HG03575 (cell line): ENCODE measurements at regions not wholly inside any gene's neighbourhood (a gene's known extent, or its start where the extent isn't known, plus 50 kb on each side); places are given as distances from the start of the nearest gene placed in this dataset.

ENCODE experiments used
- ATAC-seq: cut with Tn5 transposase; IDR thresholded peaks from one replicate; pipeline ENCODE4 v1.9.1; 2021; ENCODE audit not compliant: unreplicated experiment, insufficient number of reproducible peaks, low FRiP score; ENCODE audit errors: extremely low read depth

GRCh38 chr5:6059137-6059800 is 319.1 kb downstream of the MED10 start:
- no peak for ATAC-seq

GRCh38 chr5:6058055-6058715 is 320.2 kb downstream of the MED10 start:
- ATAC-seq, result no peak

- ATAC-seq, result no peak
Measured at GRCh38 chr5:6056280-6056679, 322.1 kb downstream of the MED10 start.

- no peak for ATAC-seq
Measured at GRCh38 chr5:6049662-6050061, 328.7 kb downstream of the MED10 start.

GRCh38 chr5:6048746-6049145 is 329.6 kb downstream of the MED10 start:
- ATAC-seq, result no peak

GRCh38 chr5:6046296-6046967 is 331.9 kb downstream of the MED10 start:
- no peak for ATAC-seq

GRCh38 chr5:6043491-6044310 is 334.6 kb downstream of the MED10 start:
- ATAC-seq, result no peak

- ATAC-seq, result no peak
Measured at GRCh38 chr5:6041977-6042550, 336.3 kb downstream of the MED10 start.

- ATAC-seq, result no peak
Measured at GRCh38 chr5:6039111-6039510, 339.2 kb downstream of the MED10 start.

GRCh38 chr5:6036006-6036405 is 342.3 kb downstream of the MED10 start:
- no peak for ATAC-seq

- no peak for ATAC-seq
Measured at GRCh38 chr5:6029811-6030271, 348.5 kb downstream of the MED10 start.

- ATAC-seq, result no peak
Measured at GRCh38 chr5:6026766-6027406, 351.5 kb downstream of the MED10 start.

- no peak for ATAC-seq
Measured at GRCh38 chr5:6019612-6020011, 358.7 kb downstream of the MED10 start.

- no peak for ATAC-seq
Measured at GRCh38 chr5:6013506-6013905, 364.8 kb downstream of the MED10 start.

- ATAC-seq, result no peak
Measured at GRCh38 chr5:6011199-6011598, 367.1 kb downstream of the MED10 start.

GRCh38 chr5:6006838-6007314 is 371.5 kb downstream of the MED10 start:
- no peak for ATAC-seq

GRCh38 chr5:6003040-6003825 is 375.1 kb downstream of the MED10 start:
- ATAC-seq, result no peak

- ATAC-seq, result no peak
Measured at GRCh38 chr5:6000867-6001266, 377.5 kb downstream of the MED10 start.
